GM23338 (cell line): ENCODE measurements at regions not wholly inside any gene's neighbourhood (a gene's known extent, or its start where the extent isn't known, plus 50 kb on each side); places are given as distances from the start of the nearest gene placed in this dataset.

Experiments
- ATAC-seq: fragments of 200-7000 bp; cut with Tn5 transposase; 3 replicates; pipeline ENCODE4 v1.9.1; 2020
- DNase-seq: peaks from one replicate; pipeline ENCODE4 v3.0.0-alpha.2; 2015; ENCODE audit warnings: low spot score
- H2AFZ ChIP-seq: fragments of 200-600 bp; sonication (generic); 2 replicates; pipeline ENCODE4 v1.8.0; 2016; ENCODE audit warnings: antibody characterized with exemption, mild to moderate bottlenecking, moderate library complexity
- H3F3A ChIP-seq: fragments of 200-600 bp; sonication (generic); replicated peaks from 2 replicates; pipeline ENCODE4 v1.8.0; 2017; ENCODE audit warnings: antibody characterized with exemption, mixed run types, low read depth
- H3K27ac ChIP-seq: fragments of 200-600 bp; sonication (generic); 2 replicates; pipeline ENCODE4 v1.6.1; 2016; ENCODE audit warnings: low read depth
- H3K27me3 ChIP-seq: fragments of 200-600 bp; sonication (generic); 2 replicates; pipeline ENCODE4 v1.8.0; 2016; ENCODE audit warnings: mild to moderate bottlenecking, mixed run types, moderate library complexity; ENCODE audit not compliant: insufficient read depth
- H3K36me3 ChIP-seq: fragments of 200-600 bp; sonication (generic); 2 replicates; pipeline ENCODE4 v1.8.0; 2016; ENCODE audit warnings: mild to moderate bottlenecking; ENCODE audit not compliant: insufficient read depth
- H3K4me1 ChIP-seq: fragments of 200-600 bp; sonication (generic); 2 replicates; pipeline ENCODE4 v1.8.0; 2016; ENCODE audit warnings: mild to moderate bottlenecking, moderate library complexity; ENCODE audit not compliant: insufficient read depth
- H3K4me2 ChIP-seq: fragments of 200-600 bp; sonication (generic); 2 replicates; pipeline ENCODE4 v1.7.1; 2017; ENCODE audit warnings: mixed run types
- H3K4me3 ChIP-seq: fragments of 200-600 bp; sonication (generic); 2 replicates; pipeline ENCODE4 v1.6.1; 2016; ENCODE audit warnings: mixed run types
- H3K79me2 ChIP-seq: fragments of 200-600 bp; sonication (generic); replicated peaks from 2 replicates; pipeline ENCODE4 v1.8.0; 2017; ENCODE audit warnings: mild to moderate bottlenecking; ENCODE audit not compliant: insufficient read depth
- H3K9me2 ChIP-seq: fragments of 200-600 bp; sonication (generic); 2 replicates; pipeline ENCODE4 v1.8.0; 2017; ENCODE audit not compliant: insufficient read depth
- H4K20me1 ChIP-seq: fragments of 200-600 bp; sonication (generic); replicated peaks from 2 replicates; pipeline ENCODE4 v1.8.0; 2017; ENCODE audit warnings: mild to moderate bottlenecking; ENCODE audit not compliant: insufficient read depth
- H3K27ac Mint-ChIP-seq: 2 replicates; pipeline ENCODE4 v1.8.0; 2020; ENCODE audit warnings: inconsistent platforms, mild to moderate bottlenecking, moderate library complexity, mixed read lengths
- H3K27me3 Mint-ChIP-seq: 3 replicates; pipeline ENCODE4 v1.8.0; 2022; ENCODE audit warnings: low read depth, mild to moderate bottlenecking, moderate library complexity, mixed read lengths, inconsistent platforms; ENCODE audit not compliant: insufficient read depth, poor library complexity
- H3K36me3 Mint-ChIP-seq: 3 replicates; pipeline ENCODE4 v1.8.0; 2021; ENCODE audit warnings: low read depth, mild to moderate bottlenecking, inconsistent platforms, moderate library complexity, mixed read lengths
- H3K4me1 Mint-ChIP-seq: 3 replicates; pipeline ENCODE4 v1.8.0; 2020; ENCODE audit warnings: mild to moderate bottlenecking, inconsistent platforms, mixed read lengths
- H3K4me3 Mint-ChIP-seq: 3 replicates; pipeline ENCODE4 v1.8.0; 2021; ENCODE audit warnings: moderate library complexity, mild to moderate bottlenecking, inconsistent platforms, mixed read lengths
- H3K9me3 Mint-ChIP-seq: 3 replicates; pipeline ENCODE4 v1.8.0; 2020; ENCODE audit warnings: moderate library complexity, mild to moderate bottlenecking, inconsistent platforms, mixed read lengths
- CREB1 ChIP-seq: fragments of 250-450 bp; sonication (Bioruptor Pico); IDR thresholded peaks from 2 replicates; pipeline ENCODE4 v1.5.0; 2020; ENCODE audit warnings: low read depth, mild to moderate bottlenecking, moderate library complexity
- JUNB ChIP-seq: IDR thresholded peaks from one replicate; pipeline ENCODE4 v1.6.1; 2016; ENCODE audit warnings: antibody characterized with exemption; ENCODE audit not compliant: unreplicated experiment
- NANOG ChIP-seq: IDR thresholded peaks from 2 replicates; pipeline ENCODE4 v1.6.1; 2016; ENCODE audit warnings: antibody characterized with exemption, borderline replicate concordance
- POLR2AphosphoS5 ChIP-seq: IDR thresholded peaks from 2 replicates; pipeline ENCODE4 v1.6.1; 2016; ENCODE audit warnings: antibody characterized with exemption, low read depth
- STAT1 ChIP-seq: IDR thresholded peaks from one replicate; pipeline ENCODE4 v1.6.1; 2016; ENCODE audit warnings: antibody characterized with exemption; ENCODE audit not compliant: unreplicated experiment
- ZNF114 ChIP-seq: fragments of 250-450 bp; sonication (Bioruptor Pico); IDR thresholded peaks from 2 replicates; pipeline ENCODE4 v1.5.0; 2020; ENCODE audit warnings: mild to moderate bottlenecking, moderate library complexity
- ZNF331 ChIP-seq: fragments of 250-450 bp; sonication (Bioruptor Pico); IDR thresholded peaks from 2 replicates; pipeline ENCODE4 v1.5.0; 2020; ENCODE audit warnings: low read depth, mild to moderate bottlenecking, moderate library complexity
- TF ChIP-seq, protein P1 (sequence below): fragments of 250-450 bp; sonication (Bioruptor Pico); IDR thresholded peaks from 2 replicates; pipeline ENCODE4 v1.5.0; 2020; ENCODE audit warnings: mild to moderate bottlenecking, moderate library complexity
- TF ChIP-seq, protein P2 (sequence below), 2 experiments: fragments of 200-600 bp in 1 of 2; sonication (generic) in 1 of 2; conservative IDR thresholded peaks; 2 replicates each; pipeline versions ENCODE4 v1.5.1 to v1.6.1; 2016 to 2017; ENCODE audit warnings: antibody characterized with exemption in 2 of 2, low read depth in 2 of 2, mild to moderate bottlenecking in 2 of 2, moderate library complexity in 1 of 2
- TF ChIP-seq, protein P3 (sequence below): IDR thresholded peaks from 2 replicates; pipeline ENCODE4 v1.6.1; 2016; ENCODE audit warnings: antibody characterized with exemption

DNA sequence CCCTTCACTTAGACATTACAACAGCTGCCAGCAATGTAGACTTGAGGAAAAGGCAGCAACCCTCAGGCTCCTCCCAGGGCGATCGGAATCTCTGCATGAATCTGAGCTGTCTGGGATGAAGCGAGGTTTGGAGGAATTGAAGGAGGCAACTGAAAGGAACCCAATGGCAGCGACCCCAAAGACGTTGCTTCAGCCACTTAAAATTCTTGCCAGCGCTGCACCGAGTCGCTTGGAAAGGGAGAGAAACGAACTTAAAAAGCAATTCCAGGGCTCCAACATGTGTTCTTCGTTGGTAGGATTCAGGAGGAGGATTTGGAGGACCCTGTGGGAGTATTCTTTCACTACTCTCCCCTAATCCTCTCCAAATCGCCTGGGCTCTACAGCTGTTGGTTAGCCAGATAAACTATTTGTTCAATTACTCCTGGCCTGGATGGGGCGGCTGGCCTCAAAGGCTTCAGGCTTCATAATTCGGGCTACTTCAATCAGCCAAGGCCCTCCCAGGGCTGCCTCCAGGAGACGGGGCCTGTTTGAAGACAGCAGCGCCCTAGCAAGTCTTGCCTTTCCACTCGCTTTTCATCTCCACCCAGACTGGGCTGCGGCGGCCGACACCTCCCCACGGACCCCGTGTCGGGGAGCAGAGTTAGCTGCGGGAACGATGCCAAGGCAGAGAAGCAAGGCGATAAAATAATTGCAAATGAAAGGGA, 72.4 kb upstream of the TMEM45B start:
- H4K20me1 ChIP-seq, result no peaks in the 10 kb centered on the region
- Mint-ChIP-seq H3K4me1 (no peaks in the 10 kb centered on the region), H3K27me3 (no peaks in the 10 kb centered on the region), H3K36me3 (no peaks in the 10 kb centered on the region), H3K9me3 (no peaks in the 10 kb centered on the region; the same call in 2 of the 3 replicates), H3K4me3 (no peak overlapping the region), H3K27ac (no peak overlapping the region)
- H3K4me2 ChIP-seq, result no peak overlapping the region
- no peaks in the 10 kb centered on the region for H3F3A ChIP-seq
- ATAC-seq, result peak; percentile 49
- no peak overlapping the region for H3K4me3 ChIP-seq
- H3K79me2 ChIP-seq, result no peaks in the 10 kb centered on the region
- no peak for TF ChIP-seq ZNF331 (CRISPR knock-in tag)
- no peak for TF ChIP-seq CREB1 (CRISPR knock-in tag)
- TF ChIP-seq JUNB, result no peak
- TF ChIP-seq, protein P1, sequence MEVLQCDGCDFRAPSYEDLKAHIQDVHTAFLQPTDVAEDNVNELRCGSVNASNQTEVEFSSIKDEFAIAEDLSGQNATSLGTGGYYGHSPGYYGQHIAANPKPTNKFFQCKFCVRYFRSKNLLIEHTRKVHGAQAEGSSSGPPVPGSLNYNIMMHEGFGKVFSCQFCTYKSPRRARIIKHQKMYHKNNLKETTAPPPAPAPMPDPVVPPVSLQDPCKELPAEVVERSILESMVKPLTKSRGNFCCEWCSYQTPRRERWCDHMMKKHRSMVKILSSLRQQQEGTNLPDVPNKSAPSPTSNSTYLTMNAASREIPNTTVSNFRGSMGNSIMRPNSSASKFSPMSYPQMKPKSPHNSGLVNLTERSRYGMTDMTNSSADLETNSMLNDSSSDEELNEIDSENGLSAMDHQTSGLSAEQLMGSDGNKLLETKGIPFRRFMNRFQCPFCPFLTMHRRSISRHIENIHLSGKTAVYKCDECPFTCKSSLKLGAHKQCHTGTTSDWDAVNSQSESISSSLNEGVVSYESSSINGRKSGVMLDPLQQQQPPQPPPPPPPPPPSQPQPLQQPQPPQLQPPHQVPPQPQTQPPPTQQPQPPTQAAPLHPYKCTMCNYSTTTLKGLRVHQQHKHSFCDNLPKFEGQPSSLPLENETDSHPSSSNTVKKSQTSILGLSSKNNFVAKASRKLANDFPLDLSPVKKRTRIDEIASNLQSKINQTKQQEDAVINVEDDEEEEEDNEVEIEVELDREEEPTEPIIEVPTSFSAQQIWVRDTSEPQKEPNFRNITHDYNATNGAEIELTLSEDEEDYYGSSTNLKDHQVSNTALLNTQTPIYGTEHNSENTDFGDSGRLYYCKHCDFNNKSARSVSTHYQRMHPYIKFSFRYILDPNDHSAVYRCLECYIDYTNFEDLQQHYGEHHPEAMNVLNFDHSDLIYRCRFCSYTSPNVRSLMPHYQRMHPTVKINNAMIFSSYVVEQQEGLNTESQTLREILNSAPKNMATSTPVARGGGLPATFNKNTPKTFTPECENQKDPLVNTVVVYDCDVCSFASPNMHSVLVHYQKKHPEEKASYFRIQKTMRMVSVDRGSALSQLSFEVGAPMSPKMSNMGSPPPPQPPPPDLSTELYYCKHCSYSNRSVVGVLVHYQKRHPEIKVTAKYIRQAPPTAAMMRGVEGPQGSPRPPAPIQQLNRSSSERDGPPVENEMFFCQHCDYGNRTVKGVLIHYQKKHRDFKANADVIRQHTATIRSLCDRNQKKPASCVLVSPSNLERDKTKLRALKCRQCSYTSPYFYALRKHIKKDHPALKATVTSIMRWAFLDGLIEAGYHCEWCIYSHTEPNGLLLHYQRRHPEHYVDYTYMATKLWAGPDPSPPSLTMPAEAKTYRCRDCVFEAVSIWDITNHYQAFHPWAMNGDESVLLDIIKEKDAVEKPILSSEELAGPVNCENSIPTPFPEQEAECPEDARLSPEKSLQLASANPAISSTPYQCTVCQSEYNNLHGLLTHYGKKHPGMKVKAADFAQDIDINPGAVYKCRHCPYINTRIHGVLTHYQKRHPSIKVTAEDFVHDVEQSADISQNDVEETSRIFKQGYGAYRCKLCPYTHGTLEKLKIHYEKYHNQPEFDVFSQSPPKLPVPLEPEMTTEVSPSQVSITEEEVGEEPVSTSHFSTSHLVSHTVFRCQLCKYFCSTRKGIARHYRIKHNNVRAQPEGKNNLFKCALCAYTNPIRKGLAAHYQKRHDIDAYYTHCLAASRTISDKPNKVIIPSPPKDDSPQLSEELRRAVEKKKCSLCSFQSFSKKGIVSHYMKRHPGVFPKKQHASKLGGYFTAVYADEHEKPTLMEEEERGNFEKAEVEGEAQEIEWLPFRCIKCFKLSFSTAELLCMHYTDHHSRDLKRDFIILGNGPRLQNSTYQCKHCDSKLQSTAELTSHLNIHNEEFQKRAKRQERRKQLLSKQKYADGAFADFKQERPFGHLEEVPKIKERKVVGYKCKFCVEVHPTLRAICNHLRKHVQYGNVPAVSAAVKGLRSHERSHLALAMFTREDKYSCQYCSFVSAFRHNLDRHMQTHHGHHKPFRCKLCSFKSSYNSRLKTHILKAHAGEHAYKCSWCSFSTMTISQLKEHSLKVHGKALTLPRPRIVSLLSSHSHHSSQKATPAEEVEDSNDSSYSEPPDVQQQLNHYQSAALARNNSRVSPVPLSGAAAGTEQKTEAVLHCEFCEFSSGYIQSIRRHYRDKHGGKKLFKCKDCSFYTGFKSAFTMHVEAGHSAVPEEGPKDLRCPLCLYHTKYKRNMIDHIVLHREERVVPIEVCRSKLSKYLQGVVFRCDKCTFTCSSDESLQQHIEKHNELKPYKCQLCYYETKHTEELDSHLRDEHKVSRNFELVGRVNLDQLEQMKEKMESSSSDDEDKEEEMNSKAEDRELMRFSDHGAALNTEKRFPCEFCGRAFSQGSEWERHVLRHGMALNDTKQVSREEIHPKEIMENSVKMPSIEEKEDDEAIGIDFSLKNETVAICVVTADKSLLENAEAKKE (CRISPR knock-in tag), result no peak
- TF ChIP-seq POLR2AphosphoS5, result no peak
- TF ChIP-seq NANOG, result no peak
- TF ChIP-seq, protein P2, sequence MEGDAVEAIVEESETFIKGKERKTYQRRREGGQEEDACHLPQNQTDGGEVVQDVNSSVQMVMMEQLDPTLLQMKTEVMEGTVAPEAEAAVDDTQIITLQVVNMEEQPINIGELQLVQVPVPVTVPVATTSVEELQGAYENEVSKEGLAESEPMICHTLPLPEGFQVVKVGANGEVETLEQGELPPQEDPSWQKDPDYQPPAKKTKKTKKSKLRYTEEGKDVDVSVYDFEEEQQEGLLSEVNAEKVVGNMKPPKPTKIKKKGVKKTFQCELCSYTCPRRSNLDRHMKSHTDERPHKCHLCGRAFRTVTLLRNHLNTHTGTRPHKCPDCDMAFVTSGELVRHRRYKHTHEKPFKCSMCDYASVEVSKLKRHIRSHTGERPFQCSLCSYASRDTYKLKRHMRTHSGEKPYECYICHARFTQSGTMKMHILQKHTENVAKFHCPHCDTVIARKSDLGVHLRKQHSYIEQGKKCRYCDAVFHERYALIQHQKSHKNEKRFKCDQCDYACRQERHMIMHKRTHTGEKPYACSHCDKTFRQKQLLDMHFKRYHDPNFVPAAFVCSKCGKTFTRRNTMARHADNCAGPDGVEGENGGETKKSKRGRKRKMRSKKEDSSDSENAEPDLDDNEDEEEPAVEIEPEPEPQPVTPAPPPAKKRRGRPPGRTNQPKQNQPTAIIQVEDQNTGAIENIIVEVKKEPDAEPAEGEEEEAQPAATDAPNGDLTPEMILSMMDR (conservative IDR thresholded peaks at IDR 0.05; ENCODE audit: low read depth in 2 of 2), result no peak
- TF ChIP-seq, protein P3, sequence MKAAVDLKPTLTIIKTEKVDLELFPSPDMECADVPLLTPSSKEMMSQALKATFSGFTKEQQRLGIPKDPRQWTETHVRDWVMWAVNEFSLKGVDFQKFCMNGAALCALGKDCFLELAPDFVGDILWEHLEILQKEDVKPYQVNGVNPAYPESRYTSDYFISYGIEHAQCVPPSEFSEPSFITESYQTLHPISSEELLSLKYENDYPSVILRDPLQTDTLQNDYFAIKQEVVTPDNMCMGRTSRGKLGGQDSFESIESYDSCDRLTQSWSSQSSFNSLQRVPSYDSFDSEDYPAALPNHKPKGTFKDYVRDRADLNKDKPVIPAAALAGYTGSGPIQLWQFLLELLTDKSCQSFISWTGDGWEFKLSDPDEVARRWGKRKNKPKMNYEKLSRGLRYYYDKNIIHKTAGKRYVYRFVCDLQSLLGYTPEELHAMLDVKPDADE, result no peak
- TF ChIP-seq STAT1, result no peak
- no peak for TF ChIP-seq ZNF114
- H3K27me3 ChIP-seq, result no peaks in the 10 kb centered on the region
- H3K4me1 ChIP-seq, result no peaks in the 10 kb centered on the region; the same call in 1 of the 2 replicates
- H3K9me2 ChIP-seq, result no peaks in the 10 kb centered on the region
- H3K36me3 ChIP-seq, result no peaks in the 10 kb centered on the region
- peak overlapping the region; percentile 89 for H2AFZ ChIP-seq
- H3K27ac ChIP-seq, result no peak overlapping the region
- DNase-seq, result no peak
